GM19395 (cell line): ENCODE measurements at regions not wholly inside any gene's neighbourhood (a gene's known extent, or its start where the extent isn't known, plus 50 kb on each side); places are given as distances from the start of the nearest gene placed in this dataset.
A peak's percentile ranks its signal among the peaks of the same experiment; 100 is the strongest.

Source experiments
- ATAC-seq: cut with Tn5 transposase; IDR thresholded peaks from one replicate; pipeline ENCODE4 v1.9.1; 2021; ENCODE audit warnings: mild to moderate bottlenecking, moderate library complexity; ENCODE audit not compliant: unreplicated experiment

- ATAC-seq: no peak
Measured at GRCh38 chr6:25061289-25061936, 125.7 kb upstream of the RIPOR2 start.

GRCh38 chr6:25062070-25062811, 126.5 kb upstream of the RIPOR2 start:
- no peak for ATAC-seq

GRCh38 chr6:25064006-25064405, 128.2 kb upstream of the RIPOR2 start:
- ATAC-seq: no peak

- ATAC-seq: no peak
Measured at GRCh38 chr6:25065666-25066065, 129.9 kb upstream of the RIPOR2 start.

- no peak for ATAC-seq
Measured at GRCh38 chr6:25066593-25066992, 130.8 kb upstream of the RIPOR2 start.

GRCh38 chr6:25068866-25069265, 133.1 kb upstream of the RIPOR2 start:
- ATAC-seq: no peak

GRCh38 chr6:25070547-25071366, 135.0 kb upstream of the RIPOR2 start:
- peak; percentile 90 for ATAC-seq

GRCh38 chr6:25078141-25078540, 142.4 kb upstream of the RIPOR2 start:
- no peak for ATAC-seq

- ATAC-seq: no peak
Measured at GRCh38 chr6:25083784-25084507, 148.2 kb upstream of the RIPOR2 start.

- no peak for ATAC-seq
Measured at GRCh38 chr6:25084508-25084833, 148.7 kb upstream of the RIPOR2 start.

GRCh38 chr6:25085756-25086155, 150.0 kb upstream of the RIPOR2 start:
- ATAC-seq: no peak

- no peak for ATAC-seq
Measured at GRCh38 chr6:25086500-25087091, 150.8 kb upstream of the RIPOR2 start.

GRCh38 chr6:25088513-25088912, 152.8 kb upstream of the RIPOR2 start:
- ATAC-seq: no peak

GRCh38 chr6:25089442-25089841, 153.7 kb upstream of the RIPOR2 start:
- ATAC-seq: no peak

GRCh38 chr6:25094726-25095125, 159.0 kb upstream of the RIPOR2 start:
- no peak for ATAC-seq

GRCh38 chr6:25100288-25100687, 164.5 kb upstream of the RIPOR2 start:
- ATAC-seq: no peak

GRCh38 chr6:25103603-25104002, 167.8 kb upstream of the RIPOR2 start:
- no peak for ATAC-seq

- ATAC-seq: no peak
Measured at GRCh38 chr6:25105070-25105925, 169.5 kb upstream of the RIPOR2 start.

- ATAC-seq: peak; percentile 79
Measured at GRCh38 chr6:25107218-25107617, 171.5 kb upstream of the RIPOR2 start.

- no peak for ATAC-seq
Measured at GRCh38 chr6:25111782-25112181, 167.4 kb upstream of the CARMIL1 start.
